ENCODE measurements at regions not wholly inside any gene's neighbourhood (a gene's known extent, or its start where the extent isn't known, plus 50 kb on each side); places are given as distances from the start of the nearest gene placed in this dataset.
"Not testable (repeated sequence)": the region's sequence is repeated elsewhere in the genome, so short reads cannot be mapped to it uniquely, and the experiment has no call there.

GRCh38 chr4:177182166-177182565 is 127.5 kb upstream of the NEIL3 start:
- H3K36me3 Mint-ChIP-seq: no peaks in the 10 kb centered on the region
- ATAC-seq (ENCODE audit: low read depth in 2 of 2): no peak
- no peak overlapping the region for H3K4me3 Mint-ChIP-seq
- no peaks in the 10 kb centered on the region for H3K4me1 Mint-ChIP-seq
- H3K9me3 Mint-ChIP-seq: peaks cover 0 to 4% (median 0%) of the 10 kb centered on the region in 7 donors
- H3K27me3 Mint-ChIP-seq: no peaks in the 10 kb centered on the region
- H3K27ac Mint-ChIP-seq: no peak overlapping the region
- no peak for DNase-seq

GRCh38 chr4:177182728-177183127 is 126.9 kb upstream of the NEIL3 start:
- no peak for DNase-seq
- H3K4me3 Mint-ChIP-seq: no peak overlapping the region
- ATAC-seq (ENCODE audit: low read depth in 2 of 2): no peak
- H3K4me1 Mint-ChIP-seq: no peaks in the 10 kb centered on the region
- H3K9me3 Mint-ChIP-seq: peaks cover 0 to 4% (median 0%) of the 10 kb centered on the region in 7 donors
- H3K27me3 Mint-ChIP-seq: no peaks in the 10 kb centered on the region
- no peaks in the 10 kb centered on the region for H3K36me3 Mint-ChIP-seq
- no peak overlapping the region for H3K27ac Mint-ChIP-seq

GRCh38 chr4:177185151-177185550 is 124.5 kb upstream of the NEIL3 start:
- Mint-ChIP-seq H3K4me3 (no peak overlapping the region), H3K36me3 (no peaks in the 10 kb centered on the region), H3K4me1 (no peaks in the 10 kb centered on the region), H3K9me3 (peaks cover 0 to 2% (median 0%) of the 10 kb centered on the region in 7 donors), H3K27ac (no peak overlapping the region), H3K27me3 (no peaks in the 10 kb centered on the region)
- ATAC-seq (ENCODE audit: low read depth in 2 of 2) (no peak), DNase-seq (no peak)

- H3K27me3 Mint-ChIP-seq: no peaks in the 10 kb centered on the region
- DNase-seq (no peak), ATAC-seq (ENCODE audit: low read depth in 2 of 2) (no peak)
- H3K9me3 Mint-ChIP-seq: peaks cover 0 to 2% (median 0%) of the 10 kb centered on the region in 7 donors
- H3K4me1 Mint-ChIP-seq: no peaks in the 10 kb centered on the region
- H3K27ac Mint-ChIP-seq: no peak overlapping the region
- H3K36me3 Mint-ChIP-seq: no peaks in the 10 kb centered on the region
- H3K4me3 Mint-ChIP-seq: no peak overlapping the region
Measured at GRCh38 chr4:177185579-177185978, 124.1 kb upstream of the NEIL3 start.

- no peak overlapping the region for H3K27ac Mint-ChIP-seq
- peaks cover 0 to 3% (median 0%) of the 10 kb centered on the region in 7 donors for H3K9me3 Mint-ChIP-seq
- ATAC-seq (ENCODE audit: low read depth in 2 of 2): no peak
Measured at GRCh38 chr4:177187371-177187770, 122.3 kb upstream of the NEIL3 start.

GRCh38 chr4:177190995-177191580 is 118.6 kb upstream of the NEIL3 start:
- Mint-ChIP-seq H3K27me3 (no peaks in the 10 kb centered on the region), H3K4me3 (no peak overlapping the region), H3K27ac (no peak overlapping the region), H3K9me3 (peaks cover 0 to 10% (median 0%) of the 10 kb centered on the region in 7 donors), H3K36me3 (no peaks in the 10 kb centered on the region), H3K4me1 (no peaks in the 10 kb centered on the region)
- ATAC-seq (ENCODE audit: low read depth in 2 of 2) (no peak), DNase-seq (no peak)

More at GRCh38 chr4:177187371-177187770, 122.3 kb upstream of the NEIL3 start:
- no peaks in the 10 kb centered on the region for H3K4me1 Mint-ChIP-seq
- H3K4me3 Mint-ChIP-seq: no peak overlapping the region
- DNase-seq: no peak
- H3K36me3 Mint-ChIP-seq: no peaks in the 10 kb centered on the region
- no peaks in the 10 kb centered on the region for H3K27me3 Mint-ChIP-seq

- Mint-ChIP-seq H3K27me3 (no peaks in the 10 kb centered on the region), H3K4me3 (no peak overlapping the region), H3K36me3 (no peaks in the 10 kb centered on the region), H3K4me1 (no peaks in the 10 kb centered on the region), H3K9me3 (peaks cover 0 to 10% (median 0%) of the 10 kb centered on the region in 7 donors), H3K27ac (no peak overlapping the region)
- no peak for DNase-seq
- ATAC-seq (ENCODE audit: low read depth in 2 of 2): no peak
Measured at GRCh38 chr4:177191586-177191985, 118.1 kb upstream of the NEIL3 start.

GRCh38 chr4:177191991-177192390 is 117.7 kb upstream of the NEIL3 start:
- DNase-seq (no peak), ATAC-seq (ENCODE audit: low read depth in 2 of 2) (no peak)
- H3K4me1 Mint-ChIP-seq: no peaks in the 10 kb centered on the region
- H3K9me3 Mint-ChIP-seq: peaks cover 1 to 10% (median 3%) of the 10 kb centered on the region in 7 donors
- H3K27me3 Mint-ChIP-seq: no peaks in the 10 kb centered on the region
- H3K27ac Mint-ChIP-seq: no peak overlapping the region
- no peaks in the 10 kb centered on the region for H3K36me3 Mint-ChIP-seq
- H3K4me3 Mint-ChIP-seq: no peak overlapping the region

GRCh38 chr4:177193024-177193715 is 116.5 kb upstream of the NEIL3 start:
- not testable (repeated sequence) for ATAC-seq (ENCODE audit: low read depth in 2 of 2); DNase-seq; H3K4me3 Mint-ChIP-seq; H3K36me3 Mint-ChIP-seq; H3K4me1 Mint-ChIP-seq; H3K27me3 Mint-ChIP-seq; H3K27ac Mint-ChIP-seq
- H3K9me3 Mint-ChIP-seq: peaks cover 1 to 11% (median 8%) of the 10 kb centered on the region in 7 donors

GRCh38 chr4:177194906-177195305 is 114.8 kb upstream of the NEIL3 start:
- H3K4me3 Mint-ChIP-seq: no peak overlapping the region
- H3K27me3 Mint-ChIP-seq: no peaks in the 10 kb centered on the region
- H3K27ac Mint-ChIP-seq: no peak overlapping the region
- DNase-seq (no peak), ATAC-seq (ENCODE audit: low read depth in 2 of 2) (no peak)
- no peaks in the 10 kb centered on the region for H3K4me1 Mint-ChIP-seq
- peaks cover 0 to 7% of the 10 kb centered on the region in 2 donors for H3K36me3 Mint-ChIP-seq
- peaks cover 1 to 14% (median 10%) of the 10 kb centered on the region in 7 donors for H3K9me3 Mint-ChIP-seq

GRCh38 chr4:177196615-177197014 is 113.1 kb upstream of the NEIL3 start:
- no peaks in the 10 kb centered on the region for H3K27me3 Mint-ChIP-seq
- no peak overlapping the region for H3K4me3 Mint-ChIP-seq
- H3K36me3 Mint-ChIP-seq: peaks cover 0 to 7% of the 10 kb centered on the region in 2 donors
- no peak overlapping the region for H3K27ac Mint-ChIP-seq
- H3K9me3 Mint-ChIP-seq: peaks cover 3 to 14% (median 10%) of the 10 kb centered on the region in 7 donors
- no peaks in the 10 kb centered on the region for H3K4me1 Mint-ChIP-seq
- DNase-seq (no peak), ATAC-seq (ENCODE audit: low read depth in 2 of 2) (no peak)

GRCh38 chr4:177201614-177202013 is 108.1 kb upstream of the NEIL3 start:
- Mint-ChIP-seq H3K9me3 (peaks cover 7 to 12% (median 10%) of the 10 kb centered on the region in 7 donors), H3K4me3 (no peak overlapping the region)
- no peak for ATAC-seq (ENCODE audit: low read depth in 2 of 2)

GRCh38 chr4:177204126-177204525 is 105.5 kb upstream of the NEIL3 start:
- DNase-seq (no peak), ATAC-seq (ENCODE audit: low read depth in 2 of 2) (no peak)
- no peaks in the 10 kb centered on the region for H3K36me3 Mint-ChIP-seq
- H3K4me3 Mint-ChIP-seq: no peak overlapping the region
- peaks cover 0 to 23% (median 3%) of the 10 kb centered on the region in 7 donors for H3K9me3 Mint-ChIP-seq
- no peaks in the 10 kb centered on the region for H3K4me1 Mint-ChIP-seq
- no peak overlapping the region for H3K27ac Mint-ChIP-seq
- H3K27me3 Mint-ChIP-seq: no peaks in the 10 kb centered on the region

More at GRCh38 chr4:177201614-177202013, 108.1 kb upstream of the NEIL3 start:
- no peaks in the 10 kb centered on the region for H3K4me1 Mint-ChIP-seq
- no peaks in the 10 kb centered on the region for H3K27me3 Mint-ChIP-seq
- DNase-seq: no peak
- peaks cover 0 to 7% of the 10 kb centered on the region in 2 donors for H3K36me3 Mint-ChIP-seq
- H3K27ac Mint-ChIP-seq: no peak overlapping the region

- H3K4me3 Mint-ChIP-seq: no peak overlapping the region
- H3K27ac Mint-ChIP-seq: no peak overlapping the region
- no peaks in the 10 kb centered on the region for H3K4me1 Mint-ChIP-seq
- ATAC-seq (ENCODE audit: low read depth in 2 of 2): no peak
- no peaks in the 10 kb centered on the region for H3K27me3 Mint-ChIP-seq
- peaks cover 0 to 5% (median 2%) of the 10 kb centered on the region in 7 donors for H3K9me3 Mint-ChIP-seq
- H3K36me3 Mint-ChIP-seq: no peaks in the 10 kb centered on the region
- DNase-seq: no peak
Measured at GRCh38 chr4:177214935-177215334, 94.7 kb upstream of the NEIL3 start.
